HUES64 (cell line): ENCODE measurements at regions not wholly inside any gene's neighbourhood (a gene's known extent, or its start where the extent isn't known, plus 50 kb on each side); places are given as distances from the start of the nearest gene placed in this dataset.

Experiments used
- H3K27ac ChIP-seq: 2 replicates; pipeline ENCODE4 v1.7.0; 2013; ENCODE audit warnings: low read depth, low read length, inconsistent platforms
- H3K27me3 ChIP-seq: 2 replicates; pipeline ENCODE4 v1.6.1; 2013; ENCODE audit warnings: mild to moderate bottlenecking, low read length; ENCODE audit not compliant: insufficient read depth
- H3K36me3 ChIP-seq: 2 replicates; pipeline ENCODE4 v1.6.1; 2013; ENCODE audit warnings: mild to moderate bottlenecking, low read length; ENCODE audit not compliant: insufficient read depth
- H3K4me1 ChIP-seq: 2 replicates; pipeline ENCODE4 v1.6.1; 2013; ENCODE audit warnings: mild to moderate bottlenecking, low read length, moderate library complexity; ENCODE audit not compliant: insufficient read depth
- H3K4me3 ChIP-seq: 2 replicates; pipeline ENCODE4 v1.5.1; 2013; ENCODE audit warnings: mild to moderate bottlenecking, low read length, moderate library complexity
- H3K9ac ChIP-seq: 2 replicates; pipeline ENCODE4 v1.6.1; 2013; ENCODE audit warnings: mild to moderate bottlenecking, low read depth, low read length
- H3K9me3 ChIP-seq: 2 replicates; pipeline ENCODE4 v1.6.1; 2013; ENCODE audit warnings: low read depth, low read length; ENCODE audit not compliant: insufficient read depth
- WGBS: fragments of 150-250, 120-280 bp; methylation state at CpG from one replicate; pipeline ENCODE4 v1.1.7; 2013; ENCODE audit warnings: missing lambda C conversion rate; 5-methylcytosine and 5-hydroxymethylcytosine counted together

DNA sequence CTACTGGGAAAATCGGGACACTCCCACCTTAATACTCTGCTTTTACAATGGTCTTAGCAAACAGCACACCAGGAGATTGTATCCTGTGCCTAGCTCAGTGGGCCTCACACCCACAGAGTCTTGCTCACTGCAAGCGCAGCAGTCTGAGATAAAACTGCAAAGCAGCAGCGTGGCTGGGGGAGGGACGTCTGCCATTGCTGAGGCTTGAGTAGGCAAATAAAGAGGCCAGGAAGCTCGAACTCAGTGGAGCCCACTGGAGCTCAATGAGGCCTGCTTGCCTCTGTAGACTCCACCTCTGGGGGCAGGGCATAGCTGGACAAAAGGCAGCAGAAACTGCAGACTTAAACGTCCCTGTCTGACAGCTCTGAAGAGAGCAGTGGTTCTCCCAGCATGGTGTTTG is 1169.1 kb upstream of the EPHA6 start:
- Histone ChIP-seq H3K9ac (no peak overlapping the region), H3K27me3 (no peaks in the 10 kb centered on the region), H3K36me3 (no peaks in the 10 kb centered on the region), H3K4me3 (no peak overlapping the region), H3K27ac (no peak overlapping the region), H3K4me1 (no peaks in the 10 kb centered on the region), H3K9me3 (peaks cover 28% of the 10 kb centered on the region)
- WGBS, result 92% methylated on average over 6 of the region's 6 CpGs

GRCh38 chr3:95654570-95655362 is 1159.6 kb upstream of the EPHA6 start:
- Histone ChIP-seq H3K27ac (no peak overlapping the region), H3K36me3 (no peaks in the 10 kb centered on the region), H3K4me3 (no peak overlapping the region), H3K9ac (no peak overlapping the region), H3K27me3 (no peaks in the 10 kb centered on the region), H3K4me1 (no peaks in the 10 kb centered on the region), H3K9me3 (no peaks in the 10 kb centered on the region)
- 95% methylated on average over 13 of the region's 13 CpGs for WGBS

- Histone ChIP-seq H3K36me3 (no peaks in the 10 kb centered on the region), H3K4me3 (no peak overlapping the region), H3K4me1 (no peaks in the 10 kb centered on the region), H3K9ac (no peak overlapping the region), H3K9me3 (no peaks in the 10 kb centered on the region), H3K27me3 (no peaks in the 10 kb centered on the region), H3K27ac (no peak overlapping the region)
- WGBS, result 98% methylated on average over 11 of the region's 12 CpGs
Measured at GRCh38 chr3:95655363-95655986, 1158.9 kb upstream of the EPHA6 start.

- Histone ChIP-seq H3K4me3 (no peak overlapping the region), H3K9me3 (no peaks in the 10 kb centered on the region), H3K4me1 (no peaks in the 10 kb centered on the region), H3K27me3 (no peaks in the 10 kb centered on the region), H3K27ac (no peak overlapping the region), H3K36me3 (no peaks in the 10 kb centered on the region), H3K9ac (no peak overlapping the region)
- WGBS, result 100% methylated on average over 2 of the region's 3 CpGs
Measured at GRCh38 chr3:95670765-95671164, 1143.6 kb upstream of the EPHA6 start.

DNA sequence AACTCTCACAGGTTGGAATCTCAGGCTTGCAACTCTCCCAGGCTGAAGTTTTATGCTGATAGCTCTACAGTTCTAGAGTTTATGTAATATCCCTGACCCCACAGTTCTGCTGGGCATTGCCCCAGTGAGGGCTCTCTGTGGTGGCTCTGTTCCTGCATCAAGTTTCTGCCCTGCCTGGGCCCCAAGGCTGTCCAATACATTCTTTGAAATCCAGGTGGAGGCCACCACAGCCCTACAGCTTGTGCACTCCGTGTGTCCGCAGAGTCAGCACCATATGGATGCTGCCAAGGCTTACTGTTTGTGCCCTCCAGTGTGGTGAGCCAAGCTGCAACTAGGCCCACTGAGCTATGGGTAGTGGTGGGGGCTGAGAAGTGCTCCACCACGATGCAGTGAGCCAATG is 1141.2 kb upstream of the EPHA6 start:
- no peaks in the 10 kb centered on the region for H3K4me1 ChIP-seq
- no peaks in the 10 kb centered on the region for H3K9me3 ChIP-seq
- no peaks in the 10 kb centered on the region for H3K36me3 ChIP-seq
- H3K4me3 ChIP-seq, result no peak overlapping the region
- H3K27me3 ChIP-seq, result no peaks in the 10 kb centered on the region
- WGBS, result 97% methylated on average over 3 of the region's 3 CpGs
- H3K9ac ChIP-seq, result no peak overlapping the region
- no peak overlapping the region for H3K27ac ChIP-seq

GRCh38 chr3:95705786-95706418 is 1108.5 kb upstream of the EPHA6 start:
- Histone ChIP-seq H3K9me3 (no peaks in the 10 kb centered on the region), H3K27me3 (no peaks in the 10 kb centered on the region), H3K27ac (no peak overlapping the region), H3K36me3 (no peaks in the 10 kb centered on the region), H3K4me3 (no peak overlapping the region), H3K4me1 (no peaks in the 10 kb centered on the region), H3K9ac (no peak overlapping the region)
- WGBS, result 96% methylated on average over 8 of the region's 9 CpGs

DNA sequence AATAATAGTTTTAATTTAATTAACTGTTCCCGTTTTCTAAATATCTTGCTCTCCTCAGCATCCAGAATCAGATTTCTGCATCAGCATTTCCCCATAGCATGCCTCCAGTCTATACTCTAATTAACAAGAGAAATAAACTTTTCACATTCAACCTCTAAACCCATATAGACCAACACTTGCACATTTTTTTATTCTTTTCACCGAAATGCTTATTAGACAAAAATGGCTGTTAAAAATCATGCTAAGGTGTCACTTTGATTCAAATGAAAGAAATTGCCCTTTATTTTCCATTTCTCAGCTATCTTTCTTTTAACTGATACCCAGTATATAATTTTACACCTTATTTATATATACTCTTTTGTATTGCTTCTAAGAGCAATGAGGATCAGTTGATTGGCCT is 1107.1 kb upstream of the EPHA6 start:
- no peak overlapping the region for H3K27ac ChIP-seq
- H3K9me3 ChIP-seq, result no peaks in the 10 kb centered on the region
- no peaks in the 10 kb centered on the region for H3K36me3 ChIP-seq
- H3K27me3 ChIP-seq, result no peaks in the 10 kb centered on the region
- H3K4me1 ChIP-seq, result no peaks in the 10 kb centered on the region
- H3K4me3 ChIP-seq, result no peak overlapping the region
- no peak overlapping the region for H3K9ac ChIP-seq
- 95% methylated on average over 2 of the region's 2 CpGs for WGBS

GRCh38 chr3:95710684-95711083 is 1103.7 kb upstream of the EPHA6 start:
- no peak overlapping the region for H3K4me3 ChIP-seq
- peaks cover 10% of the 10 kb centered on the region for H3K4me1 ChIP-seq
- H3K27ac ChIP-seq, result no peak overlapping the region
- no peaks in the 10 kb centered on the region for H3K9me3 ChIP-seq
- no peaks in the 10 kb centered on the region for H3K27me3 ChIP-seq
- no peak overlapping the region for H3K9ac ChIP-seq
- no peaks in the 10 kb centered on the region for H3K36me3 ChIP-seq
- WGBS, result 92% methylated on average over 1 of the region's 1 CpG

DNA sequence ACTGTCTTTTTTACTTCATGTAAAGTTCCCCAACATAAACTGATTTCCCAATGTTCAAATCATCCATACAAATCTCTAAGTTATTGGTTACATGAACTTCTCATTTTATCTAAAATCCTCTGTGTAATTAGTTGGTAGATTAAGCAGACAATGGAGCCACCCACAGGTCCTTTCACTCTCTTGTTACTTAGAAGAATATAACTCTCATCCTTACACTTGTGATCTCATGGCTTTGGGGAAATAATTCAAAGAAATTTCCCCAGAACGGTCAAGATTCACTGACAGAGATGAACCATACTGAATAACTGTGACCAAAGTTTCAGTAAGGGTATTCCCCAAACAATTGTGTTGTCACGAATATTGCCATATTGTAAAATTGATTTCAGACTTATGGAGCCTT is 1102.6 kb upstream of the EPHA6 start:
- Histone ChIP-seq H3K9ac (no peak overlapping the region), H3K4me3 (no peak overlapping the region), H3K36me3 (no peaks in the 10 kb centered on the region), H3K9me3 (no peaks in the 10 kb centered on the region), H3K27me3 (no peaks in the 10 kb centered on the region), H3K4me1 (peaks cover 20% of the 10 kb centered on the region), H3K27ac (no peak overlapping the region)
- WGBS, result 94% methylated on average over 2 of the region's 2 CpGs

- WGBS, result 70% methylated on average over 2 of the region's 3 CpGs
- H3K9me3 ChIP-seq, result no peaks in the 10 kb centered on the region
- H3K4me1 ChIP-seq, result peaks cover 24% of the 10 kb centered on the region
- no peak overlapping the region for H3K9ac ChIP-seq
- no peaks in the 10 kb centered on the region for H3K27me3 ChIP-seq
- no peaks in the 10 kb centered on the region for H3K36me3 ChIP-seq
- no peak overlapping the region for H3K4me3 ChIP-seq
- H3K27ac ChIP-seq, result no peak overlapping the region
Measured at GRCh38 chr3:95715128-95715527, 1099.3 kb upstream of the EPHA6 start.

- Histone ChIP-seq H3K36me3 (no peaks in the 10 kb centered on the region), H3K4me1 (peaks cover 24% of the 10 kb centered on the region), H3K27ac (no peak overlapping the region), H3K4me3 (no peak overlapping the region), H3K9me3 (no peaks in the 10 kb centered on the region), H3K27me3 (no peaks in the 10 kb centered on the region), H3K9ac (no peak overlapping the region)
Measured at GRCh38 chr3:95717048-95717447, 1097.3 kb upstream of the EPHA6 start.
